Stimulated activated naive B cell treated with anti-CD40 and anti-IgM and Interleukin-4, amounts not matched to agents 10 μg/mL and 1 μg/mL and 100 μg/mL, for 72 hours (primary cell): ENCODE measurements at regions not wholly inside any gene's neighbourhood (a gene's known extent, or its start where the extent isn't known, plus 50 kb on each side); places are given as distances from the start of the nearest gene placed in this dataset.
"Not testable (repeated sequence)": the region's sequence is repeated elsewhere in the genome, so short reads cannot be mapped to it uniquely, and the experiment has no call there.

Source experiments
- ATAC-seq, 2 donors: fragments of 150-1000 bp; cut with Tn5 transposase; replicated peaks; 2 replicates each; pipeline ENCODE4 v1.10.0; 2021; ENCODE audit warnings: moderate library complexity in 1 of 2
- DNase-seq: peaks from one replicate; pipeline ENCODE4 v3.0.0; 2021
- H3K27ac Mint-ChIP-seq: one replicate; pipeline ENCODE4 v1.8.0; 2022; ENCODE audit warnings: mild to moderate bottlenecking, mixed read lengths
- H3K27me3 Mint-ChIP-seq, 2 donors: one replicate each; pipeline ENCODE4 v1.8.0; 2022; ENCODE audit warnings: mixed read lengths in 2 of 2
- H3K36me3 Mint-ChIP-seq, 2 donors: one replicate each; pipeline ENCODE4 v1.8.0; 2022; ENCODE audit warnings: mixed read lengths in 2 of 2, mild to moderate bottlenecking in 1 of 2
- H3K4me1 Mint-ChIP-seq, 2 donors: one replicate each; pipeline ENCODE4 v1.8.0; 2022; ENCODE audit warnings: mixed read lengths in 2 of 2, mild to moderate bottlenecking in 1 of 2
- H3K4me3 Mint-ChIP-seq, 2 donors: one replicate each; pipeline ENCODE4 v1.8.0; 2022; ENCODE audit warnings: mild to moderate bottlenecking in 2 of 2, mixed read lengths in 2 of 2, moderate library complexity in 1 of 2
- H3K9me3 Mint-ChIP-seq, 2 donors: one replicate each; pipeline ENCODE4 v1.8.0; 2022; ENCODE audit warnings: mixed read lengths in 2 of 2, mild to moderate bottlenecking in 1 of 2

DNA sequence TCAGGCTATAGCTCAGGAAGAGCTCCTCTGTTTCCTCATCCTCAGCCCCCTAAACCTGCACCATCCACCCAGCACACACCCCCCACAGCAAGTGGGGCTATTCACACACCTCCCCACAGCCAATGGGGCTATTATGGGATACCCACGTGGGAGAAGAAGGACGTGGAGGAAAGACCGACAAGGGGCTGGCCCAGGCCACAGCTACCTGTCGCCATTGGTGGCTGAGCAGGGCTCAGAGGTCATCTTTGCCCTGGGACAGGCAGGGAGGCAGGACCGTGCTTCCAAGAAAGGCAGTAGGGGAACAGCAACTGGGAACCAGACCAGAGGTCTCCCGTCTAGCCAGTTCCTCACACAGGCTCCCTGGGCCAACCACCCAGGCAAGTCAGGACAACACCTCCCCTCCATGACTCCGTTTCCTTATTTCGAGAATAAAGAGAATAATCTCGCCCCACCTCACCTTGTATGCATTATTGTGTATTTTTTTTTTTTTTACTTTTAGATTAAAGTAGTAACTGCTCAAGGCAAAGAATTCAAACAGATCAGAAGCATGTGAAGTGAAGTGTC, 92.3 kb upstream of the TARDBP start:
- DNase-seq (no peak), ATAC-seq (no peak)
- Mint-ChIP-seq H3K4me3 (no peak overlapping the region), H3K9me3 (no peaks in the 10 kb centered on the region), H3K27me3 (peaks cover 12 to 18% of the 10 kb centered on the region in 2 donors), H3K4me1 (peaks cover 14 to 16% of the 10 kb centered on the region in 2 donors), H3K36me3 (no peaks in the 10 kb centered on the region), H3K27ac (no peak overlapping the region)

DNA sequence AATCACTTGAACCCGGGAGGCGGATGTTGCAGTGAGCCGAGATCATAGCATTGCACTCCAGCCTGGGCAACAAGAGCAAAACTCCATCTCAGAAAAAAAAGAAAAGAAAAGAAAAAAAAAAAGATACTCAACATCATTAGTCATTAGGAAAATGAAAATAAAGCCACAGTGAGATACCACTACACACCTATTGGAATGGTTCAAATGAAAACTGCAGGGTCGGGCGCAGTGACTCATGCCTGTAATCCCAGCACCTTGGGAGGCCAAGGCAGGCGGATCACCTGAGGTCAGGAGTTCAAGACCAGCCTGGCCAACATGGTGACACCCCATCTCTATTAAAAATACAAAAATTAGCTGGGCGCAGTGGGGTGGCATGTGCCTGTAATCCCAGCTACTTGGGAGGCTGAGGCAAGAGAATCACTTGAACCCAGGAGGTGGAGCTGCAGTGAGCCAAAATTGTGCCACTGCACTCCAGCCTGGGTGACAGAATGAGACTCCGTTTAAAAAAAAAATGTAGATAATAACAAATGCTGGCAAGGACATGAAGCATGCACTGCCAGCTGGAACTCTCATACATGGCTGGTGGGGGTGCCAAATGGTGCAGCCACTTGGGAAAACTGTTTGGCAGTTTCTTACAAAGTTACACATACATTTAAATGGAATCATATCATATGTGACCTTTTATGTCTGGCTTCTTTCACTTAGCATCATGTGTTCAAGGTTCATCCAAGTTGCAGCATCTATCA, 90.0 kb upstream of the TARDBP start:
- not testable (repeated sequence) for H3K4me3 Mint-ChIP-seq, H3K36me3 Mint-ChIP-seq, H3K9me3 Mint-ChIP-seq, DNase-seq, ATAC-seq
- Mint-ChIP-seq H3K4me1 (peaks cover 11 to 12% of the 10 kb centered on the region in 2 donors), H3K27me3 (peaks cover 16 to 26% of the 10 kb centered on the region in 2 donors), H3K27ac (peak overlapping the region; percentile 10)

DNA sequence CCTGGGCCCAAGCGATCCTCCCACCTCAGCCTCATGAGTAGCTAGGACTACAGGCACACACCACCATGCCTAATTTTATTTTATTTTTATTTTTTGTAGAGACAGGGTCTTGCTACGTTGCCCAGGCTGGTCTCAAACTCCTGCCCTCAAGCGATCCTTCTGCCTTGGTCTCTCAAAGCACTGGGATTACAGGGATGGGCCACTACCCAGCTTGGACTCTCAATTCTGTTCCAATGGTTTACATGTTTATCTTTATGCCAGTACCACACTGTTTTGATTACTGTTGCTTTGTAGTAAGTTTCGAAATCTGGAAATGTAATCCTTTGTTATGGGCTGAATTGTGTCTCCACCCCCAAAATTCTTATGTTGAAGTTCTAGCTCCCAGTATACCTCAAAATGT, 88.4 kb upstream of the TARDBP start:
- H3K9me3 Mint-ChIP-seq: peaks cover 6 to 7% of the 10 kb centered on the region in 2 donors
- H3K36me3 Mint-ChIP-seq: peaks cover 4 to 5% of the 10 kb centered on the region in 2 donors
- no peak overlapping the region for H3K4me3 Mint-ChIP-seq
- DNase-seq (no peak), ATAC-seq (no peak)
- H3K27ac Mint-ChIP-seq: no peak overlapping the region
- H3K4me1 Mint-ChIP-seq: no peaks in the 10 kb centered on the region
- peaks cover 23 to 30% of the 10 kb centered on the region in 2 donors for H3K27me3 Mint-ChIP-seq

DNA sequence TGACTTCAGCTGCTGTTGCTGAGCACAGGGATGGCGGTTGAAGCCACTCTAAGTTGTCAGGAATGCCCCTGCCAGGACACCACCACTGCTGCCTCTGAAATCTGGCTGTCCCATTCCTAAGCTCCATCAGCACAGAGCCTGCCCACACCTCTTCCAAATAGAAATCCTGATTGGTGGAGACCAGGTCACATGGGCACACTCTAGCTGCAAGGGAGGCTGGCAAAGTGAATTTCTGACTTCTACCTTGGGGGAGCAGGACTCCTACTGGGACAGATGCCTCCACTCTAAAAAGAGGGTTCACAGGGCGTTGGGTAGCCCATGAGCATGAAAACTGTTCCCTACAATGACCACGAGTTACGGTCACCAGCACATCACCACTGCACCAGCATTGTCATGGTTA, 83.8 kb upstream of the TARDBP start:
- ATAC-seq (no peak), DNase-seq (no peak)
- no peak overlapping the region for H3K27ac Mint-ChIP-seq
- H3K4me3 Mint-ChIP-seq: no peak overlapping the region
- H3K27me3 Mint-ChIP-seq: peaks cover 12 to 14% of the 10 kb centered on the region in 2 donors
- H3K4me1 Mint-ChIP-seq: peaks cover 0 to 5% of the 10 kb centered on the region in 2 donors
- peaks cover 5 to 6% of the 10 kb centered on the region in 2 donors for H3K36me3 Mint-ChIP-seq
- H3K9me3 Mint-ChIP-seq: peaks cover 7 to 8% of the 10 kb centered on the region in 2 donors

DNA sequence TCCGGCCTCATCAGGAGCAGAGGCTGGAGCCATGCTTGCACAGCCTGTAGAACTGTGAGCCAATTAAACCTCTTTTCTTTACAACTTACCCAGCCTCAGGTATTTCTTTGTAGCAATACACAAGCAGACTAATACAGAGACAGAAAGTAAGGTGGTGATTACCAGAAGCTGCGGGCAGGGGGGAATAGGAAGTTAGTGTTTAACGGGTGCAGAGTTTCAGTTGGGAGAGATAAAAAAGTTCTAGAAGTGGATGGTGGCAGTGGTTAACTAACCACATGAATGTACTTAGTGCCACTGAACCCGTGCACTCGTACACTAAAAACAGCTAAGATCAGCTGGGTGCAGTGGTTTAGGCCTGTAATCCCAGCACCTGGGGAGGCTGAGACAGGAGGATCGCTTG, 80.4 kb upstream of the TARDBP start:
- ATAC-seq: peak; percentile 76 to 89
- DNase-seq: no peak
- Mint-ChIP-seq H3K36me3 (peaks cover 5 to 6% of the 10 kb centered on the region in 2 donors), H3K4me1 (peaks cover 0 to 5% of the 10 kb centered on the region in 2 donors), H3K9me3 (peaks cover 7 to 8% of the 10 kb centered on the region in 2 donors), H3K27me3 (peaks cover 6 to 8% of the 10 kb centered on the region in 2 donors), H3K4me3 (no peak overlapping the region), H3K27ac (peak overlapping the region; percentile 63)

DNA sequence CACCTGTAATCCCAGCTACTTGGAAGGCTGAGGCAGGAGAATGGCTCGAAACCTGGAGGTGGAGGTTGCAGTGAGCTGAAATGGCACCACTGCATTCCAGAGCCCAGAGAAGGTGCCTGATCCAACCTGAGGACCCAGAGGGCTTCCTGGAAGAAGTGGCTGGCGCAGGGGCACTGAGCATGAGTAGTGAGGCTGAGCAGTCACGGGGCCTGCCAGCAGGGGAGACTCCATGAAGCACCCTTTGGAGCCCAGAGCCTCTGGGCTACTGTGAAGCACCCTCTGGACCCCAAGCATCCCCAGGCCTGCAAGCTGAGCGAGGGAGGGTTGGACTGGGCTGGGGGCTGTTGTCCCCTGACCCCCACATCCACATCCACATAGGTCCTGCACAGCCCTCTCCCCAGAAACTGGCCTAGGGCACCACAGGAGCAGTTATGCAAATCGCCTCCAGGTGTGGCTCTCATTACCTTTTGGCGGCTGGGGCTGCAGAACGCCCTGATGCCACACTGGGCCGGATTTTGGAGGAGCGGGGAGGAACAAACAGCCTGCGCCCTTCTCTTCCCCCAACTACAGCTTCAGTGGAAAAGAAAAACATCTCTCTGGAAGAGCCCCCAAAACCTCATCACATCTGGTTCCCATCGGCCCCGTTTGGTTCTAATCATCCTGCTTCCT, 78.2 kb upstream of the TARDBP start:
- Mint-ChIP-seq H3K27me3 (peaks cover 5 to 9% of the 10 kb centered on the region in 2 donors), H3K27ac (no peak overlapping the region), H3K4me1 (peaks cover 0 to 6% of the 10 kb centered on the region in 2 donors), H3K9me3 (no peaks in the 10 kb centered on the region), H3K4me3 (no peak overlapping the region), H3K36me3 (no peaks in the 10 kb centered on the region)
- DNase-seq: no peak
- no peak for ATAC-seq

DNA sequence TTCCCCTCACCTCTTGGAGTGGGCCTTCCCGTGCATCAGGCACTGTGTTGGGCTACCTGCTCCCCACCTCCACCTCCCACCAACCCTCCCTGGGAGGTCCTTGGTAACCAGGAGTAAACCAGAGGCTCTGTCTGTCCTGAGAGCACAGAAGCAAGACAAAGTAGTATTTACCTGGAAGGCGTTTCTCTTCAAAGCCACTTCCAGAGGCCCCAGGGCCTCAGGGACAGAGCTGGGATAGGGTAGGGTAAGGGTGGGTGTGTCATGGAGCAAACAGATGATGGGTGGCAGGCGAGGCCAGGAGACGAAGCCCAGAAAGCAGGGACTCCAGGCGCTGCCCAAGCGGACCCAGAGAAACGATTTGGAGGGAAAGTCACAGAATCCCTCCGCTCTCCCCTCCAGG, 77.2 kb upstream of the TARDBP start:
- ATAC-seq (no peak), DNase-seq (no peak)
- no peaks in the 10 kb centered on the region for H3K9me3 Mint-ChIP-seq
- H3K27me3 Mint-ChIP-seq: peaks cover 9 to 15% of the 10 kb centered on the region in 2 donors
- no peak overlapping the region for H3K4me3 Mint-ChIP-seq
- H3K27ac Mint-ChIP-seq: no peak overlapping the region
- H3K36me3 Mint-ChIP-seq: no peaks in the 10 kb centered on the region
- peaks cover 10 to 16% of the 10 kb centered on the region in 2 donors for H3K4me1 Mint-ChIP-seq

DNA sequence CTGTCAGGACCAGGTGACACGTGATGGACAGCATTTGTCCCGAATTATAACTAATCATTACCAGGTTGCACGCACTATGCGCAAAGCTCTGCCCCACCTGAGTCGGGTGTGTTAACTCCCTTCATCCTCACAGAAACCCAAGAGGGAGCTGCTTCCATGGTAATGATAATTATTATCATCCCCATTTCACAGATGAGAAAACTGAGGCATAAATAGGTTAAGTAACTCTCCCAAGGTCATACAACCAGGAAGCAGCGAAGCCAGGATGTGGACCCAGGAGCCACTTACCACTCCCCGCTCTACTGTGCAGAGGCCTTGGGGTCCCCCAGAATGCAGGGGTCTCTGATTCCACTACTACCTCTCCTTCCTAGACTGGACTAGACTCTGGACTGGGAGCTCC, 76.7 kb upstream of the TARDBP start:
- no peak for DNase-seq
- no peak overlapping the region for H3K27ac Mint-ChIP-seq
- ATAC-seq: no peak
- H3K36me3 Mint-ChIP-seq: no peaks in the 10 kb centered on the region
- H3K4me3 Mint-ChIP-seq: no peak overlapping the region
- peaks cover 14 to 21% of the 10 kb centered on the region in 2 donors for H3K4me1 Mint-ChIP-seq
- H3K27me3 Mint-ChIP-seq: peaks cover 9 to 15% of the 10 kb centered on the region in 2 donors
- no peaks in the 10 kb centered on the region for H3K9me3 Mint-ChIP-seq

DNA sequence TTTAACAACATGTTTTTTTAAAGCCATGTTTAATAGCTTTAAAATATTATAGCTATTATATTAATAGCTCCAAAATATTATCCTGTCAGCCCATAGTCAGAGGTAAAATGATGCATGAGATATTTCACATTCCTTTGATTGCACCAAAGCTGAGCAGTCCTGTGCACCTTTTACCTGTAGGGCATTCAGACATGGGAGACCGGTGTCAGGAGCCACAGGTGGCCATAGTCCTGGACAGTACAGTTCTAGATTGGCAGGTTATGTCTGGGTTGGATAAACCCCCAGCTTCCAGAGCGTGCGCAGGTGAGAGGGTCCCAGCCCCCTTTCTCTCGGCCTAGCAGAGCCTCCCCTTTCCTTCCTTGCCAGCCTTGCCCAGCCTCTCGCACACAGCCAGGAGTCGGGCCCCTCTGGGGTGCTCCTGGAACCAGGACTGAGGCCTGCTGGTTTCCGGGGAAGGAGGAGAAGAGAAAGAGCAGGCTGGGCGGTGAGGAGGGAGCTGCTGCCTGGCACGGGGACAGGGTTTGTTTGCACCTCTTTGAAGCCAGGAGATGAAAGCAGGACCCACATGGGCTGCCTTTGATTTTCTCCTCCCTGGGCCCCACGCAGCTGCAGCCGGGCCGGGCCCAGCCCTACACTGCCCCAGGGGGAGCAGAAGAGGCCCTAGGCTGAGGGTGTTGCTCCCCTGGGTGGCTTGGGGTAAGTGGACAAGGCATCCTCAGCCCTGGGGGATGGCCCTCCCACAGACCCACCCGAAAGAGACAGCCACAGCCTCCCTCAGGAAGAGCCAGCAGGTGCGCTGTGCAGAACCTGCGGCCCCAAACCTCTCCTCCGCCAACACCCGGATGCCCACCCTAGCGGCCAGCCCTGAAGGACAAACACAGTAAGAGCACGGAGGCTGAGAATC, 75.2 kb upstream of the TARDBP start:
- H3K27ac Mint-ChIP-seq: no peak overlapping the region
- peaks cover 19 to 20% of the 10 kb centered on the region in 2 donors for H3K4me1 Mint-ChIP-seq
- H3K36me3 Mint-ChIP-seq: no peaks in the 10 kb centered on the region
- ATAC-seq (no peak), DNase-seq (no peak)
- no peak overlapping the region for H3K4me3 Mint-ChIP-seq
- H3K27me3 Mint-ChIP-seq: peaks cover 16 to 24% of the 10 kb centered on the region in 2 donors
- H3K9me3 Mint-ChIP-seq: no peaks in the 10 kb centered on the region

DNA sequence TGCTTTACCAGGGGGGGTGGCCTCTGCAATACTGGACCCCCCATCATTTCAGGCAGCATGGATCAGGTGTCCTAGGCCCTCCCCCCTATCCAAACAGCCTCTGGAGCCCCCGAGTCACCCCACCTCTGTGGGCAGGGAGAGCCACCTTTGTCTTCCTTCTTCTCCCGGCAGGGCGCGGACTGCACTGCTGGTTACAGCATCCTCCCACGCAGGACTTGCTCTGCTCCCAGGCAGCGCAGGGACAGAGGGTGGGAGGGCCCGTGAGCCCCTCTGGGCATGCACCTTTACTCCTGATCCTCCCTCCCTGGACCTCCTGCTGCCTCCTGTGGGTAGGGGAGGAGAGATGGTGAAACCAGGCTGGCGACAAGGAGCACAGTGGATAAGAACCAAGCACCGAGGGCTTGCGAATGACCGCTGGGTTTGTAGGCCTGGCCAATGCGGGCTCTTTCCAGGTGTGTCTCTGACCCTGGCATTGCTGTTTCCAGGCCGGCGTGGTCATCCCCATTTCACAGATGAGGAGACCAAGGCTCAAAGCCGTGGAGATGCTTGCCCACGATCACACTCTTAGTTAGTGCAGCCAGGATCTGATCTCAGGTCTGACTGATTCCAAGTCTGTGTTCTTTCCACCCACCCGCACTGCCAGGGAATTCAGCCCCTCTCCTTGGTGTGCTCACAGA, 73.6 kb upstream of the TARDBP start:
- Mint-ChIP-seq H3K27ac (no peak overlapping the region), H3K36me3 (no peaks in the 10 kb centered on the region), H3K4me3 (no peak overlapping the region), H3K27me3 (peaks cover 32 to 40% of the 10 kb centered on the region in 2 donors), H3K4me1 (peaks cover 20 to 22% of the 10 kb centered on the region in 2 donors), H3K9me3 (no peaks in the 10 kb centered on the region)
- no peak for DNase-seq
- ATAC-seq: no peak

DNA sequence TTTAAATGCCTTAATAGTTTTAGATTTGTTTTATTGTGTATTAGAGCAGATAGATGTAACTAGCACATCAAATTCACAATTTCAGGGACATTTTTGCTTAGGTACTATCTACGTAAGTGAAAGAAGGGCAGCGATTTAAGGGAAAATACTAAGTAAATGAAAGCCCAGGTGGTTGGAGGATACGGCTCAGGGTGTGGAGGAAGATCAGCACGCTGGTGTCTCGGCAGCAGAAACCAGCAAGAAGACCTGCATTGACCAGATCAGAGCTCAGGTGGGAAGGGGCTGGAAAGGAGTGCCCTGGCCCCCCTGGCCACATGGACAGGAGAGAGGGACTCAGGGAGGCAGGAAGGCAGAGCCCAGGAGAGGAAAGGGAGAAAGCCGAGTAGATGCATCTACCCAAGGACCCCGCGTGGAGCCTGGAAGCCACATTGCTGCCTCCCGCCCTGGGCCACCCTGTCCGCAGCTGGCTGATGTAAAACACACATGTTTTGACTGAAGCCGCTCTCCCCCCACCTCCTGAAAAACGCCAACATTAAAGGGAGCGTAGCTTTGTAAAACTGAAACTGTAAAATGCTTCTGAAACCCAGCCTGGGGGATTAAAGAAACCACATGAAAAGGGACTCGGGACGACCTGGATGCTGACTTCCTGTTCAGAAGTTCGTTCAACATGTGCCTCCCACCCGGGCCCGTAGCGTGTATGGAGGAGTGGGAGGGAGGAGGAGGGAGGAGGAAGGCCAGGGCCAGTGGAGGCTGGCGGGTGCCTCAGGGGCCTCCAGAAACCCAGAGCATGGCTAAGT, 72.6 kb upstream of the TARDBP start:
- peak; percentile 77 to 83 for ATAC-seq
- peak; percentile 51 for DNase-seq
- Mint-ChIP-seq H3K4me1 (peaks cover 27 to 31% of the 10 kb centered on the region in 2 donors), H3K4me3 (peak overlapping the region; percentile 11 to 36), H3K27me3 (peaks cover 42 to 50% of the 10 kb centered on the region in 2 donors), H3K27ac (peak overlapping the region; percentile 20), H3K36me3 (no peaks in the 10 kb centered on the region), H3K9me3 (no peaks in the 10 kb centered on the region)

DNA sequence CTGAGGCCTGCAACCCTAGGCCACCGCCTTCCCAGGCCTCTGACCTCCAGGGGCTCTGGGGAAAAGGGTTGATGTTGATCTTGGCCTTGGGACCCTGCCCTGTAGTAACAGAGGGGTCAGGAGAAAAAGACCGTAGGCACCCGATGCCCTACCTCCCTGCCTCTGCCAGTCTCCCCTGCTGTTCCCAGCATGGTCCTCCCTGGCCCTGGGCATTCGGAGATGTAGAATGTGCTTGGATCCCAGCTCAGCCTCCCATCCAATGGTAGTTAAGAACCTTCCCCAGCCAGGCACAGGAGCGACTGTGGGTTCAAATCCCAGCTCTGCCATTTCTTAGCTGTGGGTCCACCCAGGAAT, 72.0 kb upstream of the TARDBP start:
- no peaks in the 10 kb centered on the region for H3K9me3 Mint-ChIP-seq
- H3K27ac Mint-ChIP-seq: peak overlapping the region; percentile 20
- H3K4me3 Mint-ChIP-seq: no peak overlapping the region
- no peak for DNase-seq
- peak in 1 of 2 donors; percentile 11 for ATAC-seq
- peaks cover 45 to 54% of the 10 kb centered on the region in 2 donors for H3K27me3 Mint-ChIP-seq
- peaks cover 27 to 31% of the 10 kb centered on the region in 2 donors for H3K4me1 Mint-ChIP-seq
- H3K36me3 Mint-ChIP-seq: no peaks in the 10 kb centered on the region

DNA sequence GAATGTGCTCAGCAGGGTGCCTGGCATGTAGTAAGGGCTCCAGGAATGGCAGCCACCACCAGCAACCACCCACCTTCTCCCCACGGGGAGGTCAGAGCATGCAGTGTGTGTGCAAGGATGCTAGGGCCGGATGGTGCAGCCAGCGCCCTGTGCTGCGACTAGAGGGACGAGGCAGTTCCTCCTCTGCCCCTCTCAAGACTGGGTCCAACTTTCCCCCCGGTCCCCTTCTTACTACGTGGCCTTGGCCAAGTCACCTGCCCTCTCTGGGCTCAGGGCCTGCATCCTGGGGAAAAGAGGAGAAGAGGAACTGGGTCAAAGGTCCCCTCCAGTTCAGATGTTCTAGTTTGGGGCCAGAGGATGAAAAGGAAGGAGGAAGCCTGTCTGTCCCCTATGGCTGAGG, 71.6 kb upstream of the TARDBP start:
- DNase-seq (no peak), ATAC-seq (peak in 1 of 2 donors; percentile 18)
- Mint-ChIP-seq H3K36me3 (no peaks in the 10 kb centered on the region), H3K9me3 (no peaks in the 10 kb centered on the region), H3K4me1 (peaks cover 27 to 31% of the 10 kb centered on the region in 2 donors), H3K27me3 (peaks cover 49 to 59% of the 10 kb centered on the region in 2 donors), H3K4me3 (no peak overlapping the region), H3K27ac (no peak overlapping the region)
